H1 (cell line): ENCODE measurements at regions not wholly inside any gene's neighbourhood (a gene's known extent, or its start where the extent isn't known, plus 50 kb on each side); places are given as distances from the start of the nearest gene placed in this dataset.

Source experiments
- CTCF ChIA-PET: fragments of 300-600 bp; sonication (Branson Sonifier 250); formaldehyde crosslinking; loops from one replicate; lab custom pipeline; 2021; ENCODE audit not compliant: partially characterized antibody; lab: Charles Lee
- POLR2A ChIA-PET: fragments of 300-600 bp; sonication (Branson Sonifier 250); formaldehyde crosslinking; loops from one replicate; lab custom pipeline; 2021; ENCODE audit warnings: inconsistent platforms; ENCODE audit not compliant: partially characterized antibody; lab: Charles Lee
- DNase-seq, 2 experiments: peaks; one replicate each; pipeline versions ENCODE4 v3.0.0 to v3.0.0-alpha.2; 2010 to 2022; ENCODE audit warnings: low spot score in 2 of 2, low read depth in 1 of 2, mixed read lengths in 1 of 2
- FAIRE-seq: peaks from 2 replicates; lab custom pipeline; 2011; peaks lifted over from hg19 to GRCh38; lab: Jason Lieb, UNC
- H2AFZ ChIP-seq: 2 replicates; pipeline ENCODE4 v1.8.1; 2012; ENCODE audit warnings: low read length, inconsistent platforms
- H2AK5ac ChIP-seq: 2 replicates; pipeline ENCODE4 v1.6.1; 2013; ENCODE audit warnings: low read depth, low read length
- H2BK120ac ChIP-seq: replicated peaks from 2 replicates; pipeline ENCODE3; 2013; ENCODE audit warnings: low read depth, low read length, inconsistent platforms
- H2BK12ac ChIP-seq: 2 replicates; pipeline ENCODE4 v1.6.1; 2013; ENCODE audit warnings: low read depth, low read length
- H2BK15ac ChIP-seq: 2 replicates; pipeline ENCODE4 v1.6.1; 2013; ENCODE audit warnings: low read length
- H2BK20ac ChIP-seq: 2 replicates; pipeline ENCODE4 v1.6.1; 2013; ENCODE audit warnings: low read length
- H2BK5ac ChIP-seq: 2 replicates; pipeline ENCODE4 v1.6.1; 2013; ENCODE audit warnings: low read depth, low read length
- H3K14ac ChIP-seq: 2 replicates; pipeline ENCODE4 v1.6.1; 2013; ENCODE audit warnings: inconsistent platforms; ENCODE audit not compliant: insufficient read length
- H3K18ac ChIP-seq: 2 replicates; pipeline ENCODE4 v1.6.1; 2013; ENCODE audit warnings: low read length; ENCODE audit errors: extremely low read depth
- H3K23ac ChIP-seq: 2 replicates; pipeline ENCODE4 v1.6.1; 2013; ENCODE audit warnings: inconsistent platforms; ENCODE audit not compliant: insufficient read length
- H3K23me2 ChIP-seq: 2 replicates; pipeline ENCODE4 v1.6.1; 2013; ENCODE audit warnings: low read depth, low read length
- H3K27ac ChIP-seq: 2 replicates; pipeline ENCODE4 v1.6.1; 2011; ENCODE audit warnings: low read depth, low read length, inconsistent platforms
- H3K27me3 ChIP-seq, 4 experiments: replicated peaks in 1 of 4; 1 replicate in 1 of 4; 2 replicates in 3 of 4; pipeline versions ENCODE4 v1.6.1 to v1.8.1; 2011 to 2013; ENCODE audit warnings: low read length in 3 of 4, mild to moderate bottlenecking in 3 of 4, inconsistent platforms in 2 of 4, mixed read lengths in 2 of 4, moderate library complexity in 1 of 4; ENCODE audit not compliant: control insufficient read depth in 3 of 4, insufficient read depth in 3 of 4; ENCODE audit errors: extremely low read depth in 1 of 4
- H3K36me3 ChIP-seq, 4 experiments: 2 replicates each; pipeline versions ENCODE4 v1.6.1 to v1.8.1; 2011 to 2013; ENCODE audit warnings: mild to moderate bottlenecking in 4 of 4, low read length in 3 of 4, moderate library complexity in 2 of 4, control low read depth in 1 of 4, inconsistent platforms in 1 of 4; ENCODE audit not compliant: insufficient read depth in 4 of 4, control insufficient read depth in 2 of 4
- H3K4ac ChIP-seq: replicated peaks from 2 replicates; pipeline ENCODE3; 2013; ENCODE audit warnings: low read length, low read depth, mixed read lengths, inconsistent platforms; ENCODE audit not compliant: insufficient read length
- H3K4me1 ChIP-seq, 4 experiments: replicated peaks in 1 of 4; 1 replicate in 1 of 4; 2 replicates in 3 of 4; pipeline versions ENCODE4 v1.6.1 to v1.8.1; 2011 to 2013; ENCODE audit warnings: low read length in 3 of 4, inconsistent platforms in 2 of 4, mixed read lengths in 1 of 4; ENCODE audit not compliant: insufficient read depth in 4 of 4, control insufficient read depth in 3 of 4
- H3K4me2 ChIP-seq, 2 experiments: 2 replicates each; pipeline versions ENCODE4 v1.6.1 to v1.8.1; 2011 to 2013; ENCODE audit warnings: low read depth in 2 of 2, low read length in 2 of 2, control low read depth in 1 of 2, inconsistent platforms in 1 of 2, mild to moderate bottlenecking in 1 of 2; ENCODE audit not compliant: insufficient read depth in 1 of 2
- H3K4me3 ChIP-seq, 4 experiments: fragments of 200-600, 300-600 bp in 1 of 4; sonication (generic), shearing (Covaris generic), sonication (Bioruptor Twin) in 1 of 4; 2 replicates each; pipeline versions ENCODE4 v1.5.1 to v1.8.1; 2011 to 2016; ENCODE audit warnings: low read length in 4 of 4, low read depth in 3 of 4, control low read depth in 2 of 4, inconsistent platforms in 2 of 4, mild to moderate bottlenecking in 2 of 4, mixed read lengths in 1 of 4, moderate library complexity in 1 of 4; ENCODE audit not compliant: insufficient read depth in 2 of 4; ENCODE audit errors: extremely low read depth in 1 of 4
- H3K56ac ChIP-seq: replicated peaks from 2 replicates; pipeline ENCODE3; 2013; ENCODE audit warnings: low read depth, mild to moderate bottlenecking, mixed read lengths, low read length, inconsistent platforms; ENCODE audit not compliant: insufficient read length
- H3K79me1 ChIP-seq: 2 replicates; pipeline ENCODE4 v1.6.1; 2013; ENCODE audit warnings: low read depth, low read length, control low read depth
- H3K79me2 ChIP-seq, 2 experiments: 2 replicates each; pipeline versions ENCODE4 v1.6.1 to v1.8.1; 2012 to 2013; ENCODE audit warnings: low read length in 2 of 2, mild to moderate bottlenecking in 2 of 2, inconsistent platforms in 1 of 2; ENCODE audit not compliant: insufficient read depth in 2 of 2, control insufficient read depth in 1 of 2
- H3K9ac ChIP-seq, 4 experiments: replicated peaks in 1 of 4; 1 replicate in 1 of 4; 2 replicates in 3 of 4; pipeline versions ENCODE4 v1.6.1 to v1.8.1; 2011 to 2013; ENCODE audit warnings: low read depth in 3 of 4, low read length in 3 of 4, control low read depth in 2 of 4, mild to moderate bottlenecking in 2 of 4, moderate library complexity in 2 of 4, inconsistent platforms in 1 of 4; ENCODE audit errors: extremely low read depth in 1 of 4
- H3K9me3 ChIP-seq, 2 experiments: 2 replicates each; pipeline versions ENCODE4 v1.6.1 to v1.8.1; 2012 to 2013; ENCODE audit warnings: mild to moderate bottlenecking in 2 of 2, moderate library complexity in 2 of 2, control low read depth in 1 of 2, inconsistent platforms in 1 of 2, low read depth in 1 of 2, low read length in 1 of 2, mixed read lengths in 1 of 2; ENCODE audit not compliant: insufficient read depth in 2 of 2
- H4K20me1 ChIP-seq, 2 experiments: replicated peaks in 1 of 2; 2 replicates each; pipeline versions ENCODE3 to v1.8.1; 2011 to 2013; ENCODE audit warnings: inconsistent platforms in 2 of 2, low read length in 2 of 2, mild to moderate bottlenecking in 1 of 2; ENCODE audit not compliant: insufficient read depth in 2 of 2, control insufficient read depth in 1 of 2
- H4K5ac ChIP-seq: 2 replicates; pipeline ENCODE4 v1.6.1; 2013; ENCODE audit warnings: low read length, low read depth, mixed read lengths, inconsistent platforms; ENCODE audit not compliant: insufficient read length
- H4K8ac ChIP-seq: 2 replicates; pipeline ENCODE4 v1.8.0; 2013; ENCODE audit warnings: mild to moderate bottlenecking, moderate library complexity, low read length, inconsistent platforms; ENCODE audit not compliant: insufficient read depth; ENCODE audit errors: extremely low read depth
- H4K91ac ChIP-seq: replicated peaks from 2 replicates; pipeline ENCODE3; 2013; ENCODE audit warnings: low read length, mixed read lengths, inconsistent platforms; ENCODE audit not compliant: insufficient read length
- GTF2F1 ChIP-seq: IDR thresholded peaks from 2 replicates; pipeline ENCODE4 v1.6.1; 2012; ENCODE audit warnings: low read depth, low read length, improper control_type of control experiment, borderline replicate concordance
- KDM1A ChIP-seq: fragments of 200-600, 300-600 bp; sonication (generic); IDR thresholded peaks from 2 replicates; pipeline ENCODE4 v1.7.1; 2016; ENCODE audit warnings: mild to moderate bottlenecking, low read length, borderline replicate concordance
- RNF2 ChIP-seq: fragments of 200-900, 300-1000 bp; sonication (generic); IDR thresholded peaks from 2 replicates; pipeline ENCODE4 v1.7.1; 2016; ENCODE audit warnings: borderline replicate concordance, low read depth, mild to moderate bottlenecking, antibody characterized with exemption, low read length; ENCODE audit not compliant: poor library complexity, severe bottlenecking; ENCODE audit errors: missing control alignments
- SP1 ChIP-seq: IDR thresholded peaks from 2 replicates; pipeline ENCODE4 v1.6.1; 2011; ENCODE audit warnings: low read depth, low read length
- TAF7 ChIP-seq: optimal IDR thresholded peaks from 2 replicates; pipeline ENCODE3; 2011; ENCODE audit warnings: low read depth, mild to moderate bottlenecking, inconsistent platforms, low read length, moderate library complexity, borderline replicate concordance
- WGBS, 2 experiments: shearing (Covaris generic) in 1 of 2; methylation state at CpG; one replicate each; pipeline versions ENCODE4 v1.1.6 to v1.1.7; 2013 to 2015; ENCODE audit warnings: low lambda C conversion rate in 2 of 2, mixed read lengths in 2 of 2, inconsistent platforms in 1 of 2, low coverage in 1 of 2, missing lambda C conversion rate in 1 of 2; ENCODE audit not compliant: insufficient replicate concordance in 2 of 2, insufficient coverage in 1 of 2, insufficient read length in 1 of 2; ENCODE audit errors: extremely low coverage in 1 of 2, missing lambda C conversion rate in 1 of 2; 5-methylcytosine and 5-hydroxymethylcytosine counted together
- TF ChIP-seq, protein P1 (sequence below): IDR thresholded peaks from 2 replicates; pipeline ENCODE4 v1.6.1; 2012; ENCODE audit warnings: inconsistent platforms

DNA sequence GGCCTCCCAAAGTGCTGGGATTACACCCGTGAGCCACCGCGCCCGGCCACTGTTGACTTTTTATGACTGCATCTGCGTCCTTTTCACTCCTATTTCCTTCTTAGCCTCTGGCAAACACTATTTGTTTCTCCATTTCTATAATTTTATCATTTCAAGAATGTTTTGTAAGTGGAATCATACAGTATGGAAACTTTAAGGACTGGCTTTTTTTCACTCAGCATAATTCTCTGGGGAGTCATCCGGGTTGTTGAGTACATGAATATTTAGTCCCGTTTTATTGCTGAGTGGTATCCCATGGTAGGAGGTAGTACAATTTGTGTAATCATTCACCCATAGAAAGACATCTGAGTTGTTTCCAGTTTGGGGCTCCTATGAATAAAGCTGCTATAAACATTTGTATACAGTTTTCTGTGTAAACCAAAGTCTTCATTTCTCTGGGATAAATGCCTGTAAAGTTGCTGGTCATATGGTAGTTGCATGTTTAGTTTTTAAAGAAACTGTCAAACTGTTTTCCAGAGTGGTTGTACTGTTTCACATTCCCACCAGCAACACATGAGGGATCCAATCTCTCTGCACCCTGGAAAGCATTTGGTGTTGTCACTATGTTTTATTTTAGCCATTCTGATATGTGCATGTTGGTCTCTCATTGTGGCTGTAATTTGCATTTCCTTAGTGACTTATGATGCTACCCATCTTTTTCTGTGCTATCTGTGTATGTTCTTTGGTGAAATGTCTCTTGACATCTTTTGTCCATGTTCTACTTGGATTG is 139.6 kb upstream of the EEPD1 start:
- Histone ChIP-seq H2BK5ac (no peak overlapping the region), H2BK20ac (no peak overlapping the region), H3K23me2 (no peaks in the 10 kb centered on the region), H3K23ac (no peak overlapping the region), H3K14ac (no peak overlapping the region), H3K18ac (no peak overlapping the region), H3K36me3 (no peaks in the 10 kb centered on the region), H4K8ac (no peak overlapping the region), H3K27ac (no peak overlapping the region), H4K5ac (no peak overlapping the region), H3K79me1 (no peaks in the 10 kb centered on the region), H2AFZ (no peak overlapping the region), H3K4ac (no peak overlapping the region), H3K4me2 (no peak overlapping the region), H2AK5ac (no peak overlapping the region), H3K9me3 (no peaks in the 10 kb centered on the region), H2BK15ac (no peak overlapping the region), H3K27me3 (peaks cover 0 to 2% (median 0%) of the 10 kb centered on the region in 4 experiments; a peak in 2 of 7 replicates), H3K9ac (no peak overlapping the region), H3K4me3 (no peak overlapping the region), H2BK12ac (no peak overlapping the region), H4K20me1 (no peaks in the 10 kb centered on the region), H3K56ac (no peak overlapping the region), H3K79me2 (no peaks in the 10 kb centered on the region), H4K91ac (no peak overlapping the region), H3K4me1 (peaks cover 0 to 12% (median 7%) of the 10 kb centered on the region in 4 experiments; a peak in 6 of 7 replicates), H2BK120ac (no peak overlapping the region)
- DNase-seq, result no peak
- 90% methylated on average over 7 of the region's 7 CpGs; no CpG with 5 or more reads in 1 of the 2 experiments for WGBS, 2 experiments
- ChIA-PET POLR2A (no interaction called here), CTCF (interaction anchor here (0.9 to 1.4 kb wide), 2 partner anchors 70 to 292 kb away, joined by 3 read pairs; no protein-coding TSS in a partner anchor)
- FAIRE-seq, result no peak
- TF ChIP-seq GTF2F1 (no peak), KDM1A (no peak), TAF7 (no peak), SP1 (no peak), RNF2 (no peak)
- TF ChIP-seq, protein P1, sequence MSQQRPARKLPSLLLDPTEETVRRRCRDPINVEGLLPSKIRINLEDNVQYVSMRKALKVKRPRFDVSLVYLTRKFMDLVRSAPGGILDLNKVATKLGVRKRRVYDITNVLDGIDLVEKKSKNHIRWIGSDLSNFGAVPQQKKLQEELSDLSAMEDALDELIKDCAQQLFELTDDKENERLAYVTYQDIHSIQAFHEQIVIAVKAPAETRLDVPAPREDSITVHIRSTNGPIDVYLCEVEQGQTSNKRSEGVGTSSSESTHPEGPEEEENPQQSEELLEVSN, result no peak
